ENCODE measurements at regions not wholly inside any gene's neighbourhood (a gene's known extent, or its start where the extent isn't known, plus 50 kb on each side); places are given as distances from the start of the nearest gene placed in this dataset.
"Not testable (repeated sequence)": the region's sequence is repeated elsewhere in the genome, so short reads cannot be mapped to it uniquely, and the experiment has no call there.

DNA sequence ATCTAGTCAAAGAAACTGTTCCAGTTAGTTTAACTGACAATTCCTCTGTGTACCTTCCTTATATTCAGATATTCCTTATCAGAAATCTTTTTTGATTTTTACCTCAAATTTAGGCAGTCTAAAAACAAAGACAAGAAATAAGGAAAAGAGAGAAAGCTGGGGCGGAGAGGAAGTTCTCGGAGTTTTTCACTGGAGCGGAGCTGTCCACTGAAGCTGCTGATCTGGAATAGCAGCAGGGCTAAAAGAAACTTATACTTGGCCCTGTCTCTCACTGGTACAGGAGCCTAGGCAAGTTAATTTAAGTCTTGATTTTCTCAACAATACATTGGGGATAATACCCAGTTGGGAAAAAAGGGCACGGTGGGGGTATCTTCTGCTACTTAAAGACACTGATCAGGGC, 59.2 kb upstream of the CYP2D6 start:
- H3K27ac Mint-ChIP-seq (ENCODE audit: unreplicated experiment), result no peak overlapping the region
- H3K9me3 Mint-ChIP-seq (ENCODE audit: unreplicated experiment), result no peaks in the 10 kb centered on the region
- DNase-seq (ENCODE audit: extremely low spot score, unreplicated experiment), result no peak
- H3K27me3 Mint-ChIP-seq (ENCODE audit: unreplicated experiment), result no peaks in the 10 kb centered on the region
- TF ChIP-seq, protein P1, sequence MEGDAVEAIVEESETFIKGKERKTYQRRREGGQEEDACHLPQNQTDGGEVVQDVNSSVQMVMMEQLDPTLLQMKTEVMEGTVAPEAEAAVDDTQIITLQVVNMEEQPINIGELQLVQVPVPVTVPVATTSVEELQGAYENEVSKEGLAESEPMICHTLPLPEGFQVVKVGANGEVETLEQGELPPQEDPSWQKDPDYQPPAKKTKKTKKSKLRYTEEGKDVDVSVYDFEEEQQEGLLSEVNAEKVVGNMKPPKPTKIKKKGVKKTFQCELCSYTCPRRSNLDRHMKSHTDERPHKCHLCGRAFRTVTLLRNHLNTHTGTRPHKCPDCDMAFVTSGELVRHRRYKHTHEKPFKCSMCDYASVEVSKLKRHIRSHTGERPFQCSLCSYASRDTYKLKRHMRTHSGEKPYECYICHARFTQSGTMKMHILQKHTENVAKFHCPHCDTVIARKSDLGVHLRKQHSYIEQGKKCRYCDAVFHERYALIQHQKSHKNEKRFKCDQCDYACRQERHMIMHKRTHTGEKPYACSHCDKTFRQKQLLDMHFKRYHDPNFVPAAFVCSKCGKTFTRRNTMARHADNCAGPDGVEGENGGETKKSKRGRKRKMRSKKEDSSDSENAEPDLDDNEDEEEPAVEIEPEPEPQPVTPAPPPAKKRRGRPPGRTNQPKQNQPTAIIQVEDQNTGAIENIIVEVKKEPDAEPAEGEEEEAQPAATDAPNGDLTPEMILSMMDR (IDR thresholded peaks at IDR 0.05), result no peak
- H3K4me1 Mint-ChIP-seq (ENCODE audit: unreplicated experiment), result no peaks in the 10 kb centered on the region
- H3K4me3 Mint-ChIP-seq (ENCODE audit: unreplicated experiment), result no peak overlapping the region
- peaks cover 3% of the 10 kb centered on the region for H3K36me3 Mint-ChIP-seq (ENCODE audit: unreplicated experiment)

DNA sequence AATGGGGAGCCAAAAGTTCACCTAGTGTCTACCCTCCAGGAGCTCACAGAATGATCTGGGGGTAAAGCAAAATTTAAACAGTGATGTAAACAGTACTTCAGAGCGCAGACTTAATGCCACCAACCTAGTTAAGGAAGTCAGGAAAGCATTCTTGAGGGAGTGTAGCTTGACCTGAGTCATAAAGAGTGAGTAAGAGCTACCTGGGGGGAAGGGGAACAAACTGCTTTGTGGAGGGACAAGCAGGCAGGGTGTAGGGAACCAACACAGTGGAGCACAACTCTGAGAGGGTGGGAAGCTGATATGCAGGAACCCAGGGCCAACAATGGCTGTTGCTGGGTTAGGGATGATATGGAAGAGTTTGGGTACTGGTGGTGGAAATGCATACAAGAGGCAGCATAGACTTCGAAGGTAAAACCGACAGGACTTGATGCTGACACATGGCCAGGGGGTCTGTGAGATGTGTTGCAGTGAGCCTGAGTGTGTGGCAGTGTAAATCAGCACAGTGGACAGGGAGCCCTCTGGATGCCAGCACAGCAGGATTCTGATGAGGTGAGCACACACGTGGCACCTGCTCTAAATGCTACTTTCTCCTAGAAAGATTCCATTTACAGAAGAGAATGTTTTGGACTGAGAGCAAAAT, 58.3 kb upstream of the CYP2D6 start:
- Mint-ChIP-seq H3K9me3 (ENCODE audit: unreplicated experiment) (no peaks in the 10 kb centered on the region), H3K27me3 (ENCODE audit: unreplicated experiment) (no peaks in the 10 kb centered on the region), H3K27ac (ENCODE audit: unreplicated experiment) (no peak overlapping the region), H3K36me3 (ENCODE audit: unreplicated experiment) (peaks cover 3% of the 10 kb centered on the region), H3K4me1 (ENCODE audit: unreplicated experiment) (no peaks in the 10 kb centered on the region), H3K4me3 (ENCODE audit: unreplicated experiment) (no peak overlapping the region)
- TF ChIP-seq, protein P1 (IDR thresholded peaks at IDR 0.05), result no peak
- no peak for DNase-seq (ENCODE audit: extremely low spot score, unreplicated experiment)

DNA sequence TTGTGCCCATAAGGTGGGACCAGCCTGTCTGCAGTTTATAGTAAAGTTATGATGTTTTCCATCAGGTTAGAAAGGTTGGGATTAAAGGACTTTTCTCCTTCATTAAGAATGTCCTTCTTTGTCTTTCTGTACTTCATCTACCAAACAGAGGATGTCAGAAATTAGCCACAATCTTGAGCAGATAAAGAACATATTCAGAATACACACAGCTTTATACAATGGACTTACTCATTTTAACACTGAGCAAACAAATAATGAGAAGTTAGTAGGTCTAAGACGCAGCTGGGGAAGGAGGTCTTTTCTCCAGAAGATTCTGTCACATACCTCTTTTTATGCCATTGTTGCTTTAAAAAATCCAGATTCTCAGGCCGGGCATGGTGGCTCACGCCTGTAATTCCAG, 57.0 kb upstream of the CYP2D6 start:
- Mint-ChIP-seq H3K27me3 (ENCODE audit: unreplicated experiment) (no peaks in the 10 kb centered on the region), H3K36me3 (ENCODE audit: unreplicated experiment) (peaks cover 6% of the 10 kb centered on the region), H3K9me3 (ENCODE audit: unreplicated experiment) (no peaks in the 10 kb centered on the region), H3K27ac (ENCODE audit: unreplicated experiment) (no peak overlapping the region), H3K4me3 (ENCODE audit: unreplicated experiment) (no peak overlapping the region), H3K4me1 (ENCODE audit: unreplicated experiment) (no peaks in the 10 kb centered on the region)
- TF ChIP-seq, protein P1 (IDR thresholded peaks at IDR 0.05), result no peak
- DNase-seq (ENCODE audit: extremely low spot score, unreplicated experiment), result no peak

DNA sequence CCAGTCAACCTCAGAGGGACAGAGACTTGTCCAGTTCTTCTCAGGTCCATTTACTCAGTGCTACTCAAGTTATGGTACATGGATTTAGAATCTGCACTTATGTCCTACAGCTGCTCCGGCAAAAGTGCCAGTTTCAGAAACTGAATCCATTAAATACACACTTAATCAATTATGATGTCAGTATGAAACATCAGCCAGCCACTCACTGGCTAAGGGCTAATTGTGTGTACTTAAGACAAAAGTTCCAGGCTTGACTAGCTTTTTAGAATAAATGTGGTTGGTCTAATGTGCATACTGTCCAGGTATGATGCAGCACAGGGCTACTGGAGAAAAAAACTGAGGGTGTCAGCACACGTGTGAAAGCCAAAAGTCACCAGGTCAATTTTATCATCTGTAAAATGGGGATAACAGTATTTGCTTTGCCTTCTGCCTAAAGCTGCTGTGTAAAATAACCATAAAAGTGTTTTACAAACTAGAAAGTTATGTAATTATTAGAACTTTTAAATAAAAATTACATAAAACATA, 55.4 kb upstream of the CYP2D6 start:
- Mint-ChIP-seq H3K27ac (ENCODE audit: unreplicated experiment) (no peak overlapping the region), H3K4me1 (ENCODE audit: unreplicated experiment) (no peaks in the 10 kb centered on the region), H3K36me3 (ENCODE audit: unreplicated experiment) (peaks cover 6% of the 10 kb centered on the region), H3K4me3 (ENCODE audit: unreplicated experiment) (no peak overlapping the region), H3K27me3 (ENCODE audit: unreplicated experiment) (no peaks in the 10 kb centered on the region), H3K9me3 (ENCODE audit: unreplicated experiment) (no peaks in the 10 kb centered on the region)
- TF ChIP-seq, protein P1 (IDR thresholded peaks at IDR 0.05), result no peak
- DNase-seq (ENCODE audit: extremely low spot score, unreplicated experiment), result no peak

DNA sequence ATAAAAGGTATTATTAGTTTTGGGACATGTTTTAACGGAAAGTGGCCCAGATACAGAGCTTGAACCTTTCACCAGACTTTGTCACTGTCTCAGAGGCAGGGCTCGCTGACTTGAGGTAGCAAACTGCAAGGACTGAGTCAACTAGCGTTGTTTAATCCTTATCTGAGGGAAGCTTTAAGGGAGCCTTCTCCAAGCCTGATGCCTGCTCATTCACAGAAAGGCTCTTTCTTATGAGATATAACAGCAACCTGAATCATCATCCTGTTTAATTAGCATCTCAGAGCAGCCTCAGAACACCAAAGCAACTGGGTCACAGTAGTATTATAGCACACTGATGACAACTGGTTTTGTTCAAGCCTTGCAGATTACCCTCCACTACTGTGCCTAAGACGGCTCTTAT, 54.2 kb upstream of the CYP2D6 start:
- Mint-ChIP-seq H3K9me3 (ENCODE audit: unreplicated experiment) (no peaks in the 10 kb centered on the region), H3K4me1 (ENCODE audit: unreplicated experiment) (peaks cover 6% of the 10 kb centered on the region), H3K4me3 (ENCODE audit: unreplicated experiment) (no peak overlapping the region), H3K36me3 (ENCODE audit: unreplicated experiment) (peaks cover 6% of the 10 kb centered on the region), H3K27me3 (ENCODE audit: unreplicated experiment) (no peaks in the 10 kb centered on the region), H3K27ac (ENCODE audit: unreplicated experiment) (no peak overlapping the region)
- TF ChIP-seq, protein P1 (IDR thresholded peaks at IDR 0.05), result no peak
- DNase-seq (ENCODE audit: extremely low spot score, unreplicated experiment), result no peak

DNA sequence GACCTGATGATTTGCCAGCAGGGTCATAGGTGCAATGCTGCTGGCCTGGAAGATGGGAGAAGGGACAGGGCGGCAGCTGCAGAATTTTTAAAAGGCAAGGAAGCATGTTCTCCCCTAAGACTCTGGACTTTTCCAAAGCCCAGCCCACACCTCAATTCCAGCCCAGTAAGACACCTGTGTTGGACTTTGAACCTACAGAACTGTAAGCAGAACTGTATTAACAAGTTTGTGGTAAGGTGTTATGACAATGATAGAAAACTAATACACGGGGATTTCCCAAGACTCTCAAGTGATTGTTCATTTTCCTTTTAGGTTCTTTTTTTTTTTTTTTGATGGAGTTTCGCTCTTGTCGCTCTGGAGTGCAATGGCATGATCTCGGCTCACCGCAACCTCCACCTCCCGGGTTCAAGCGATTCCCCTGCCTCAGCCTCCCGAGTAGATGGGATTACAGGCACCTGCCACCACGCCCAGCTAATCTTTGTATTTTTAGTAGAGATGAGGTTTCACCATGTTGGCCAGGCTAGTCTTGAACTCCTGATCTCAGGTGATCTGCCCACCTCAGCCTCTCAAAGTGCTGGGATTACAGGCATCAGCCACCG, 53.0 kb upstream of the CYP2D6 start:
- H3K9me3 Mint-ChIP-seq (ENCODE audit: unreplicated experiment); H3K27ac Mint-ChIP-seq (ENCODE audit: unreplicated experiment); DNase-seq (ENCODE audit: extremely low spot score, unreplicated experiment); H3K27me3 Mint-ChIP-seq (ENCODE audit: unreplicated experiment); H3K4me3 Mint-ChIP-seq (ENCODE audit: unreplicated experiment): not testable (repeated sequence)
- Mint-ChIP-seq H3K4me1 (ENCODE audit: unreplicated experiment) (peaks cover 18% of the 10 kb centered on the region), H3K36me3 (ENCODE audit: unreplicated experiment) (peaks cover 10% of the 10 kb centered on the region)
